ENCODE measurements at regions not wholly inside any gene's neighbourhood (a gene's known extent, or its start where the extent isn't known, plus 50 kb on each side); places are given as distances from the start of the nearest gene placed in this dataset.

DNA sequence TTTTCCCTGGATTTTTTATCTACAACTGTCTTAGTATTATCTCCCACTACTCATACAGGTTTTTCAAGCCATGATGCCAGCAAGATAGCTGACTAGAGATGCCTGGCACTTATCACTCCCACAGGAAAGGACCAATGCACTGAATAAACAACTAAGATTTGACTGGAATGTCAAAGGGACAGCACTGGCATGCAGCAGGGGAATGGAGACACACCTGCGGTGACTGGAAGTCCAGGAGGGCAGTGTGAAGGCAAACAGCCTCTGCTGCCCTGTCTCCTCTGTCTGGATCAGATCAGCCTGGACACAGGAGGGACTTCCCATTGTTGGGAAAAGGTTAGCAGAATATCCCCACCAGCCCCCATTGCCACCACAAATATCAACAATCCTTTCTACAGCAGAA lies 85.1 kb downstream of the TMEM237 start:
- Histone ChIP-seq H3K27me3 (ENCODE audit: control insufficient read depth, insufficient read depth, low read length) (no peaks in the 10 kb centered on the region), H3K23ac (ENCODE audit: low read depth, low read length) (no peak overlapping the region), H4K20me1 (ENCODE audit: insufficient read depth, low read length) (no peaks in the 10 kb centered on the region), H4K5ac (ENCODE audit: low read depth, low read length) (no peak overlapping the region), H4K8ac (ENCODE audit: low read depth in 2 of 2, low read length in 2 of 2) (no peak overlapping the region), H3K36me3 (ENCODE audit: control insufficient read depth, insufficient read depth, low read length) (no peaks in the 10 kb centered on the region), H3K4ac (ENCODE audit: low read depth, low read length) (no peak overlapping the region), H2BK5ac (ENCODE audit: low read depth, low read length, poor library complexity, severe bottlenecking) (no peak overlapping the region), H2AK9ac (replicated peaks; ENCODE audit: low read depth, low read length, poor library complexity) (no peak overlapping the region), H3K9ac (ENCODE audit: low read depth, low read length) (no peak overlapping the region), H3K14ac (replicated peaks; ENCODE audit: low read depth, low read length) (no peak overlapping the region), H3K27ac (ENCODE audit: insufficient read depth, low read length) (no peak overlapping the region), H2BK20ac (ENCODE audit: low read depth, low read length) (no peak overlapping the region), H3K56ac (ENCODE audit: extremely low read depth, insufficient read depth, low read length) (no peak overlapping the region), H2BK15ac (ENCODE audit: low read depth, low read length) (no peak overlapping the region), H3K9me3 (ENCODE audit: control insufficient read depth, insufficient read depth, low read length) (no peaks in the 10 kb centered on the region), H3K4me2 (ENCODE audit: low read depth, low read length) (no peak overlapping the region), H3K4me3 (ENCODE audit: insufficient read depth, low read depth, low read length) (no peak overlapping the region), H3K79me1 (ENCODE audit: low read depth in 1 of 2, low read length in 2 of 2) (no peaks in the 10 kb centered on the region), H2BK120ac (ENCODE audit: low read depth, low read length) (no peak overlapping the region), H3K9me1 (ENCODE audit: insufficient read depth, low read length) (no peaks in the 10 kb centered on the region), H3K4me1 (ENCODE audit: control insufficient read depth, insufficient read depth, low read length) (no peaks in the 10 kb centered on the region), H3K18ac (ENCODE audit: low read depth, low read length) (no peak overlapping the region), H2AFZ (replicated peaks; ENCODE audit: low read length, poor library complexity) (peak overlapping the region; percentile 18), H2AK5ac (ENCODE audit: low read depth, low read length) (no peak overlapping the region), H4K91ac (ENCODE audit: insufficient read depth, low read depth, low read length) (no peak overlapping the region)
- in situ Hi-C loops (cut with MboI; ENCODE audit: low sequenced_read_pairs) (no loop called here), dilution Hi-C loops (cut with HindIII; ENCODE audit: low sequenced_read_pairs, unreplicated experiment) (no loop called here), intact Hi-C loops (cut with micrococcal nuclease) (no loop called here)
- no peak for ATAC-seq (ENCODE audit: low read depth)
- POLR2A ChIA-PET (ENCODE audit: unreplicated experiment), result no interaction called here
- no peak for DNase-seq
- TF ChIP-seq, protein P1, sequence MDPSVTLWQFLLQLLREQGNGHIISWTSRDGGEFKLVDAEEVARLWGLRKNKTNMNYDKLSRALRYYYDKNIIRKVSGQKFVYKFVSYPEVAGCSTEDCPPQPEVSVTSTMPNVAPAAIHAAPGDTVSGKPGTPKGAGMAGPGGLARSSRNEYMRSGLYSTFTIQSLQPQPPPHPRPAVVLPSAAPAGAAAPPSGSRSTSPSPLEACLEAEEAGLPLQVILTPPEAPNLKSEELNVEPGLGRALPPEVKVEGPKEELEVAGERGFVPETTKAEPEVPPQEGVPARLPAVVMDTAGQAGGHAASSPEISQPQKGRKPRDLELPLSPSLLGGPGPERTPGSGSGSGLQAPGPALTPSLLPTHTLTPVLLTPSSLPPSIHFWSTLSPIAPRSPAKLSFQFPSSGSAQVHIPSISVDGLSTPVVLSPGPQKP (IDR thresholded peaks at IDR 0.05; ENCODE audit: borderline replicate concordance, low read depth, low read length), result no peak
- TF ChIP-seq POLR2A (IDR thresholded peaks at IDR 0.05; ENCODE audit: low read depth, low read length), result no peak
- TF ChIP-seq, protein P2, sequence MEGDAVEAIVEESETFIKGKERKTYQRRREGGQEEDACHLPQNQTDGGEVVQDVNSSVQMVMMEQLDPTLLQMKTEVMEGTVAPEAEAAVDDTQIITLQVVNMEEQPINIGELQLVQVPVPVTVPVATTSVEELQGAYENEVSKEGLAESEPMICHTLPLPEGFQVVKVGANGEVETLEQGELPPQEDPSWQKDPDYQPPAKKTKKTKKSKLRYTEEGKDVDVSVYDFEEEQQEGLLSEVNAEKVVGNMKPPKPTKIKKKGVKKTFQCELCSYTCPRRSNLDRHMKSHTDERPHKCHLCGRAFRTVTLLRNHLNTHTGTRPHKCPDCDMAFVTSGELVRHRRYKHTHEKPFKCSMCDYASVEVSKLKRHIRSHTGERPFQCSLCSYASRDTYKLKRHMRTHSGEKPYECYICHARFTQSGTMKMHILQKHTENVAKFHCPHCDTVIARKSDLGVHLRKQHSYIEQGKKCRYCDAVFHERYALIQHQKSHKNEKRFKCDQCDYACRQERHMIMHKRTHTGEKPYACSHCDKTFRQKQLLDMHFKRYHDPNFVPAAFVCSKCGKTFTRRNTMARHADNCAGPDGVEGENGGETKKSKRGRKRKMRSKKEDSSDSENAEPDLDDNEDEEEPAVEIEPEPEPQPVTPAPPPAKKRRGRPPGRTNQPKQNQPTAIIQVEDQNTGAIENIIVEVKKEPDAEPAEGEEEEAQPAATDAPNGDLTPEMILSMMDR (conservative IDR thresholded peaks at IDR 0.05; ENCODE audit: low read depth, low read length), result no peak
- TF ChIP-seq CEBPB (IDR thresholded peaks at IDR 0.05; ENCODE audit: low read depth, low read length), result no peak
- no peak for TF ChIP-seq NFE2L2 (IDR thresholded peaks at IDR 0.05; ENCODE audit: low read depth, low read length)
- TF ChIP-seq BHLHE40 (IDR thresholded peaks at IDR 0.05; ENCODE audit: low read depth, low read length), result no peak
- TF ChIP-seq, protein P3, sequence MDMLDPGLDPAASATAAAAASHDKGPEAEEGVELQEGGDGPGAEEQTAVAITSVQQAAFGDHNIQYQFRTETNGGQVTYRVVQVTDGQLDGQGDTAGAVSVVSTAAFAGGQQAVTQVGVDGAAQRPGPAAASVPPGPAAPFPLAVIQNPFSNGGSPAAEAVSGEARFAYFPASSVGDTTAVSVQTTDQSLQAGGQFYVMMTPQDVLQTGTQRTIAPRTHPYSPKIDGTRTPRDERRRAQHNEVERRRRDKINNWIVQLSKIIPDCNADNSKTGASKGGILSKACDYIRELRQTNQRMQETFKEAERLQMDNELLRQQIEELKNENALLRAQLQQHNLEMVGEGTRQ (IDR thresholded peaks at IDR 0.05; ENCODE audit: low read depth, low read length), result no peak
- no peak for TF ChIP-seq RAD21 (IDR thresholded peaks at IDR 0.05; ENCODE audit: low read length)
- TF ChIP-seq SMC3 (IDR thresholded peaks at IDR 0.05; ENCODE audit: low read depth, low read length), result no peak
- TF ChIP-seq RCOR1 (IDR thresholded peaks at IDR 0.05; ENCODE audit: insufficient replicate concordance, low read length), result no peak
- TF ChIP-seq MXI1 (IDR thresholded peaks at IDR 0.05; ENCODE audit: borderline replicate concordance, low read depth, low read length), result no peak
- TF ChIP-seq CHD1 (IDR thresholded peaks at IDR 0.05; ENCODE audit: low read depth, low read length), result no peak
- TF ChIP-seq MAFK (IDR thresholded peaks at IDR 0.05; ENCODE audit: low read depth, low read length), result no peak
- CTCF ChIA-PET, result no interaction called here
- no TSS peak for BruUV-seq (replicated peaks)
- no CpG with 5 or more reads among the region's 1 CpG for WGBS, 2 experiments (ENCODE audit: extremely low coverage in 2 of 2, insufficient read length in 1 of 2)
